Gastroesophageal sphincter (tissue), 4 donors: ENCODE measurements at regions not wholly inside any gene's neighbourhood (a gene's known extent, or its start where the extent isn't known, plus 50 kb on each side); places are given as distances from the start of the nearest gene placed in this dataset.

Source experiments
- ATAC-seq: fragments of 150-250 bp; one replicate; pipeline ENCODE4 v1.9.1; 2016; ENCODE audit warnings: mild to moderate bottlenecking, moderate library complexity
- H3K27ac ChIP-seq, 4 donors: fragments of 200-600 bp; sonication (generic) in 3 of 4; 1 replicate in 3 of 4; 2 replicates in 1 of 4; pipeline ENCODE4 v1.5.1; 2016 to 2019
- H3K27me3 ChIP-seq: fragments of 200-600 bp; sonication (generic); one replicate; pipeline ENCODE4 v1.5.1; 2019
- H3K36me3 ChIP-seq, 2 donors: fragments of 200-600 bp; sonication (generic); one replicate each; pipeline ENCODE4 v1.5.1; 2019; ENCODE audit warnings: control low read depth in 1 of 2
- H3K4me1 ChIP-seq, 3 donors: fragments of 200-600 bp; sonication (generic); 1 replicate in 2 of 3; 2 replicates in 1 of 3; pipeline ENCODE4 v1.5.1; 2016 to 2019; ENCODE audit warnings: control low read depth in 2 of 3
- H3K4me3 ChIP-seq, 2 donors: fragments of 200-600 bp; sonication (generic); one replicate each; pipeline ENCODE4 v1.5.1; 2019; ENCODE audit warnings: mild to moderate bottlenecking in 1 of 2, moderate library complexity in 1 of 2
- H3K9me3 ChIP-seq, 3 donors: fragments of 200-600 bp; sonication (generic); one replicate each; pipeline ENCODE4 v1.5.1; 2017 to 2019; ENCODE audit warnings: control low read depth in 2 of 3
- EP300 ChIP-seq: sonication (generic); formaldehyde crosslinking; IDR thresholded peaks from one replicate; pipeline ENCODE4 v1.6.1; 2017; ENCODE audit warnings: antibody characterized with exemption, mild to moderate bottlenecking
- POLR2A ChIP-seq, 2 donors: fragments of 450-650 bp; IDR thresholded peaks; one replicate each; pipeline ENCODE4 v1.6.1; 2017; ENCODE audit warnings: antibody characterized with exemption in 2 of 2, mild to moderate bottlenecking in 2 of 2, moderate library complexity in 1 of 2
- POLR2AphosphoS5 ChIP-seq: sonication (generic); formaldehyde crosslinking; IDR thresholded peaks from one replicate; pipeline ENCODE4 v1.6.1; 2017; ENCODE audit warnings: antibody characterized with exemption
- WGBS, 2 donors: methylation state at CpG; one replicate each; pipeline ENCODE4 v1.1.5; 2018; ENCODE audit warnings: low coverage in 1 of 2; 5-methylcytosine and 5-hydroxymethylcytosine counted together
- TF ChIP-seq, protein P1 (sequence below), 4 experiments: fragments of 200-600 bp in 2 of 4; fragments of 450-650 bp in 2 of 4; sonication (generic) in 1 of 4; IDR thresholded peaks; one replicate each; pipeline ENCODE4 v1.5.1; 2017 to 2019; ENCODE audit warnings: antibody characterized with exemption in 4 of 4, mild to moderate bottlenecking in 2 of 4, moderate library complexity in 2 of 4

DNA sequence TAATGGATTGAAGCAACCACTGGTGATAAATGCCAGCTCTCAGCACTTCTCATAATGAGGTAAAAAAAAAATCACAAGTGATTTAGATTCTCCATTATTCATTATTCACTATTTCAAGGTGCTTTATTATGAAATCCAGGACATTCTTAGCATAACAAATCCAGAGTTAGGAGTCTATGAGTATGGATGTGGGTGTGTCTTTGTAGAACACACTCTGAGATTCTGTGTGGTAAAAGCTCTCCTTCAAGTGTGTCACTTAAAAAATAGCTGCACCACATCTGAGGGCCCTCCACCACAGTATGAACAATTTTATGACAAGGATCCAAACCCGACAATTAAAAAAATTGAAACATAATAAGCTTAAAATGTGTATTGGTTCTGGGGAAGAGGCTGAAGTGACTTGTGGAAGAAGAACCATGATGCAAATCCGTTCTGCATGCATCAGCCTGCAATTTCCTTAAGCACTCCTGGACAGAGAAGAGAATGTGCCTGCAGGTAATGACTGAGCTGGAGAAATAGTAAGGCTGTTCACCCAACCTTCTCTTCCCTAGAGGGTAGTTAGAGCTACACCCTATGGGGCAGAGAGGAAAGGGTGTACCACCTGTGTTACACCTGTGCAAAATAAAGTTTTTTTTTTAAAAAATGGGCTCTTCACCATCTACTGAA is 488.5 kb upstream of the MGAT4C start:
- no peak for ATAC-seq
- TF ChIP-seq POLR2AphosphoS5: no peak
- TF ChIP-seq, protein P1, sequence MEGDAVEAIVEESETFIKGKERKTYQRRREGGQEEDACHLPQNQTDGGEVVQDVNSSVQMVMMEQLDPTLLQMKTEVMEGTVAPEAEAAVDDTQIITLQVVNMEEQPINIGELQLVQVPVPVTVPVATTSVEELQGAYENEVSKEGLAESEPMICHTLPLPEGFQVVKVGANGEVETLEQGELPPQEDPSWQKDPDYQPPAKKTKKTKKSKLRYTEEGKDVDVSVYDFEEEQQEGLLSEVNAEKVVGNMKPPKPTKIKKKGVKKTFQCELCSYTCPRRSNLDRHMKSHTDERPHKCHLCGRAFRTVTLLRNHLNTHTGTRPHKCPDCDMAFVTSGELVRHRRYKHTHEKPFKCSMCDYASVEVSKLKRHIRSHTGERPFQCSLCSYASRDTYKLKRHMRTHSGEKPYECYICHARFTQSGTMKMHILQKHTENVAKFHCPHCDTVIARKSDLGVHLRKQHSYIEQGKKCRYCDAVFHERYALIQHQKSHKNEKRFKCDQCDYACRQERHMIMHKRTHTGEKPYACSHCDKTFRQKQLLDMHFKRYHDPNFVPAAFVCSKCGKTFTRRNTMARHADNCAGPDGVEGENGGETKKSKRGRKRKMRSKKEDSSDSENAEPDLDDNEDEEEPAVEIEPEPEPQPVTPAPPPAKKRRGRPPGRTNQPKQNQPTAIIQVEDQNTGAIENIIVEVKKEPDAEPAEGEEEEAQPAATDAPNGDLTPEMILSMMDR (IDR thresholded peaks at IDR 0.05): no peak
- TF ChIP-seq EP300: no peak
- TF ChIP-seq POLR2A (IDR thresholded peaks at IDR 0.05): no peak
- no peaks in the 10 kb centered on the region for H3K27me3 ChIP-seq
- H3K27ac ChIP-seq: no peak overlapping the region
- H3K4me3 ChIP-seq: no peak overlapping the region
- WGBS, 2 donors: 69% methylated on average over 2 of the region's 2 CpGs
- no peaks in the 10 kb centered on the region for H3K36me3 ChIP-seq
- no peaks in the 10 kb centered on the region for H3K4me1 ChIP-seq
- H3K9me3 ChIP-seq: no peaks in the 10 kb centered on the region

DNA sequence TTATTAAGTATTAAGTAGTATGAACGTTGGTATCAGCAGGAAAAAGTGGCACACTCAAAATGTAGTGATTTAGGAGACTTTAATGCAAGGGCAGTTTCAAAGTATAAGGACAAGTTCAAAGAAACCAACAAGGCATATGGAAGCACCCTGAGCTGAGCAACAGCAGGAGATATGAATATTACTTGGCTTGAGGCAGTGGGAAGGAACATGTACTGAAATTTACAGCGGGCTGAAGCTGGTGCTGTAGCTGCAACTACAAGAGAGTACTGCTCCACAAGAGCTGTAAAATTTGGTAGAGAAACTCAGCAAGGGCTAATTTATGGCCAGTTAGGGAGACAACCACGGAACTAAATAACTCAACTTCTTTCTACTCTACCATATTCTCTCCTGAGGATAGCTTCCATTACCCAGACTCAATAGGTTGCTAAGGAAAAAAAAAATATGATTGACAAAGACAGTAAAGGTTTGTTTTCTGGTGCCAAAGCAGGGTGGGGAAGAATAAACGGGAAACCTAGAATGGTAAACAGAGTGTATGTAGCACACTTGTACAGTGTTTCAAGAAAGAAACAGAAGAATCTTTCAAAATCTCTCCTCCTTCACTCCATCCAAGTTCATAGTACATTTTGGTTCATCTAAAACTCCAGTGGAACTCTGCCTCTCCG is 487.8 kb upstream of the MGAT4C start:
- H3K4me3 ChIP-seq: no peak overlapping the region
- no peak overlapping the region for H3K27ac ChIP-seq
- no peak for ATAC-seq
- TF ChIP-seq, protein P1 (IDR thresholded peaks at IDR 0.05): no peak
- TF ChIP-seq POLR2A (IDR thresholded peaks at IDR 0.05): no peak
- no peak for TF ChIP-seq POLR2AphosphoS5
- TF ChIP-seq EP300: no peak
- no peaks in the 10 kb centered on the region for H3K4me1 ChIP-seq
- WGBS, 2 donors: 68 to 69% methylated on average over 4 to 5 of the region's 5 CpGs
- H3K36me3 ChIP-seq: no peaks in the 10 kb centered on the region
- no peaks in the 10 kb centered on the region for H3K9me3 ChIP-seq
- no peaks in the 10 kb centered on the region for H3K27me3 ChIP-seq

DNA sequence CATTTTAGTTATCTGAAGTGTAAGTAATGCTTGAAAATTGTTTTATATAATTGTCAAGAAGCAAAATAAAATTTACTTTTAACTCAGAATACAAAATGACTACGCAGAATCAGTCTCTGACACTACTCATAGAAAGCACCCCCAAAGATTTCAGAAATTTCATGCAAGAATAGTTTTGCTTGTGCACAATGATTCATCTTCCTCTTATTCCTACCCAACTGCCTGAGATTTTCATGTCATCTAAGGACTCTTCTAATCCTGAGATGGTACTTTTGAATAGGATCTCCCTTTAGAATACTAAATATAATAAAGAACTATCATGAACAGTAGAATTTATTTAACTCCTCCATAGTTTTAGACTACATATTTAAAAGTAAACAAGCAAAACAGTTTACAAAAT is 485.3 kb upstream of the MGAT4C start:
- Histone ChIP-seq H3K27ac (no peak overlapping the region), H3K9me3 (no peaks in the 10 kb centered on the region), H3K36me3 (no peaks in the 10 kb centered on the region), H3K4me1 (no peaks in the 10 kb centered on the region), H3K27me3 (no peaks in the 10 kb centered on the region), H3K4me3 (no peak overlapping the region)
- ATAC-seq: no peak
- TF ChIP-seq POLR2AphosphoS5 (no peak), POLR2A (IDR thresholded peaks at IDR 0.05) (no peak), EP300 (no peak)
- TF ChIP-seq, protein P1 (IDR thresholded peaks at IDR 0.05): no peak
- 83 to 93% methylated on average over 1 of the region's 1 CpG for WGBS, 2 donors

DNA sequence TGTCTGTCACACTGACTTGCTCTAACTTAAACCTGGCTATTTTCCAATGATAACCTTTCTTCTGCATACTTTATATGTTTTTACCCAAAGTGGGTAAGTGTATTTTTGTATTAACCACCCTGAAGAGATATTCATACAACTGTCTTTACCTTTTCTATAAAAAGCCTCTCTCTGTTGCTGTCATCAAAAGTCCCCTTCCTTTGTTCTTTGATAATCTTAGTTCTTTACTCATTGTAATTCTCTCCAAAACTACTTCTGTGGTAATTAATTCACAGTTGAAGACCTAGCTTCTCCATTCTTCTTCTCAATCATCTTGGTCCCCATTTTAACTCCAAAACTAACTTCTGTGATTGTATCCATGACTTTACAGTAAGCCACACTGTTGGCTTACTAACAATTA is 479.7 kb upstream of the MGAT4C start:
- H3K9me3 ChIP-seq: no peaks in the 10 kb centered on the region
- no peaks in the 10 kb centered on the region for H3K27me3 ChIP-seq
- H3K27ac ChIP-seq: no peak overlapping the region
- ATAC-seq: no peak
- no peak overlapping the region for H3K4me3 ChIP-seq
- TF ChIP-seq EP300 (no peak), POLR2A (IDR thresholded peaks at IDR 0.05) (no peak), POLR2AphosphoS5 (no peak)
- TF ChIP-seq, protein P1 (IDR thresholded peaks at IDR 0.05): no peak
- H3K4me1 ChIP-seq: no peaks in the 10 kb centered on the region
- no peaks in the 10 kb centered on the region for H3K36me3 ChIP-seq

DNA sequence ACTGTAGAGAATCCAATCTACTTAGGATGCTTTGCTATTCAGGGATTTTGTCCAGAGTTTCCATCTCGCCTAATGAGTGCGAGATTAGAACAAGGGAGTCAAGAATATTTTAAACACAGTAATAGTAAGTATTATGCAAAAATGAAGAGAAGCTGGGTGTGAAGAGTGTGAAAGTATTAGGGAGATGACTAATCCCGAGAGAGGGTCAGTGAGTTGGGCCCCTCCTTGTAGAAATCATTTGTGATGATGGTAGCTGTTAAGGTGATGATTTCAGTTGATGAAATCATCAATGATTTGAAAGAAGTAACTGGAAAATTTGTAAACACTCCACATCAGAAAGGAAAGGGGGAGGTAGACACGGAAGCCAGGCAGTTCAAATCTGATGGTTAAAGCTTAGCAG is 478.9 kb upstream of the MGAT4C start:
- no peaks in the 10 kb centered on the region for H3K4me1 ChIP-seq
- H3K27ac ChIP-seq: no peak overlapping the region
- H3K27me3 ChIP-seq: no peaks in the 10 kb centered on the region
- ATAC-seq: no peak
- no peak for TF ChIP-seq EP300
- no peak for TF ChIP-seq POLR2AphosphoS5
- TF ChIP-seq, protein P1 (IDR thresholded peaks at IDR 0.05): no peak
- no peak for TF ChIP-seq POLR2A (IDR thresholded peaks at IDR 0.05)
- H3K9me3 ChIP-seq: no peaks in the 10 kb centered on the region
- no peak overlapping the region for H3K4me3 ChIP-seq
- no peaks in the 10 kb centered on the region for H3K36me3 ChIP-seq
- WGBS, 2 donors: 87% methylated on average over 3 to 4 of the region's 4 CpGs
